Heart right ventricle (tissue), 16 donors: ENCODE measurements at regions not wholly inside any gene's neighbourhood (a gene's known extent, or its start where the extent isn't known, plus 50 kb on each side); places are given as distances from the start of the nearest gene placed in this dataset.

Experiments used
- ATAC-seq, 8 donors: fragments of 200-7000 bp; cut with Tn5 transposase; one replicate each; pipeline ENCODE4 v1.9.1; 2020; ENCODE audit warnings: mild to moderate bottlenecking in 8 of 8, moderate library complexity in 8 of 8, moderate number of reproducible peaks in 1 of 8
- DNase-seq, 2 donors: peaks; one replicate each; pipeline ENCODE4 v3.0.0-alpha.2; 2020
- H3K27ac ChIP-seq, 10 donors: fragments of 200-600 bp; sonication (generic) in 2 of 10; one replicate each; pipeline versions ENCODE4 v1.5.0 to v1.8.0; 2020 to 2022; ENCODE audit warnings: mild to moderate bottlenecking in 3 of 10
- H3K27me3 ChIP-seq, 7 donors: fragments of 200-600 bp; one replicate each; pipeline ENCODE4 v1.8.0; 2021 to 2022; ENCODE audit warnings: mild to moderate bottlenecking in 2 of 7
- H3K36me3 ChIP-seq, 9 donors: fragments of 200-600 bp; sonication (generic) in 1 of 9; one replicate each; pipeline versions ENCODE4 v1.5.0 to v1.8.0; 2020 to 2022; ENCODE audit warnings: mild to moderate bottlenecking in 2 of 9
- H3K4me1 ChIP-seq, 9 donors: fragments of 200-600 bp; sonication (generic) in 1 of 9; one replicate each; pipeline versions ENCODE4 v1.5.0 to v1.8.0; 2020 to 2022; ENCODE audit warnings: mild to moderate bottlenecking in 4 of 9
- H3K4me3 ChIP-seq, 10 donors: fragments of 200-600 bp; sonication (generic) in 2 of 10; one replicate each; pipeline versions ENCODE4 v1.5.0 to v1.8.0; 2020 to 2022; ENCODE audit warnings: mild to moderate bottlenecking in 7 of 10, moderate library complexity in 2 of 10
- H3K9me3 ChIP-seq, 11 donors: fragments of 200-600 bp in 10 of 11; sonication (generic) in 2 of 11; one replicate each; pipeline versions ENCODE4 v1.5.0 to v1.8.0; 2013 to 2022; ENCODE audit warnings: mild to moderate bottlenecking in 2 of 11, control low read depth in 1 of 11, moderate library complexity in 1 of 11
- WGBS, 2 donors: extraction: QIAGEN DNeasy Blood & Tissue Kit; methylation state at CpG; one replicate each; pipeline ENCODE4 v1.1.7; 2013; ENCODE audit warnings: inconsistent platforms in 1 of 2; 5-methylcytosine and 5-hydroxymethylcytosine counted together
- intact Hi-C, 10 donors: fragments of 100-400 bp; cut with DNase I; formaldehyde crosslinking; loops; one replicate each; pipeline versions ENCODE4 v1.11.1 to v1.14.2; 2022
- TF ChIP-seq, protein P1 (sequence below), 9 donors: fragments of 200-600 bp; sonication (generic) in 2 of 9; IDR thresholded peaks; one replicate each; pipeline versions ENCODE4 v1.5.0 to v1.8.0; 2021 to 2022; ENCODE audit warnings: antibody characterized with exemption in 9 of 9, mild to moderate bottlenecking in 5 of 9, moderate library complexity in 1 of 9
- donor health status: Arrhythmogenic right ventricular cardiomyopathy.
- donor health status: ischemic (EF 13 %, LVEDD 7.1; RV severe dilation, severe dysfunction).
- donor health status: healthy with polysubstance abuse.
- donor health status: DM: no; HTN: yes; CAD: no.
- donor health status: DM: no; HTN: no; CAD: no.
- donor health status: ischemic (EF 25% LVEDD 6.9; RV normal size, moderate dysfunction).
- donor health status: ischemic (EF 25% LVEDD 5.7; RV mildly dilated, moderate dysfunction).
- donor health status: healthy.
- donor health status: DM: yes; HTN: yes; CAD: no.
- donor health status: Ischemic cardiomyopathy.
- donor health status: ischemic (EF 35%, LVEDD 5.7; RV mildly dilated, moderate dysfunction).
- donor health status: nonischemic (EF 11% LVEDD 7.7; RV severe dilation, severe dysfunction).
- donor health status: DM: yes; HTN: yes; CAD: no.
- donor health status: PGD.
- donor health status: ischemic (EF 29% LVEDD 5.4; RV normal size, mild dysfunction).
- donor health status: nonischemic (EF 23%, LVEDD 6.1; RV moderate dilation, normal function).

DNA sequence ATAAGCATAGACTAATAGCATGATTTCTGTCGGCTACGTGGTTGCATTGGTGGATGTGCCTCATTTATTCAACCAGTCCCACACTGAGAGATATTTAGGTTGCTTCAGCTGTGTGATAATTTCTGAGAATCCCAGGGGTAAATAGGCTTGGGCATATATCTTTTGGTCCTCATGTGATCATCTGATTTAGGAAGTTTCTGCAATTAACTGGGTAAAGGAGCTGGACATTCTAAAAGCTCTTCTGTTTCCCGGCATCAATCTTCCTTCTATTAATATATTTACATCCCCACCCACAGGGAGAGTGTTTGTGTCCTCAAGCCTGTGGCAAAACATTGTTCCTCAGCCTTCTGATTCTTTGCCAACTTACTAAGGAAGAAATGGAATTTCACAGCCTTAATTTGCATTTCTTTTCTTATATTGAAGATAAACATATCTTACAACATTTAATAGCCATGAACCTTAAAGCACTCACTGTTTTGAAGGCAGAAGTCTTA is 431.6 kb downstream of the RFC3 start:
- Histone ChIP-seq H3K36me3 (no peaks in the 10 kb centered on the region), H3K27me3 (no peaks in the 10 kb centered on the region), H3K27ac (no peak overlapping the region), H3K9me3 (peaks cover 0 to 5% (median 0%) of the 10 kb centered on the region in 11 donors), H3K4me1 (no peaks in the 10 kb centered on the region), H3K4me3 (no peak overlapping the region)
- TF ChIP-seq, protein P1, sequence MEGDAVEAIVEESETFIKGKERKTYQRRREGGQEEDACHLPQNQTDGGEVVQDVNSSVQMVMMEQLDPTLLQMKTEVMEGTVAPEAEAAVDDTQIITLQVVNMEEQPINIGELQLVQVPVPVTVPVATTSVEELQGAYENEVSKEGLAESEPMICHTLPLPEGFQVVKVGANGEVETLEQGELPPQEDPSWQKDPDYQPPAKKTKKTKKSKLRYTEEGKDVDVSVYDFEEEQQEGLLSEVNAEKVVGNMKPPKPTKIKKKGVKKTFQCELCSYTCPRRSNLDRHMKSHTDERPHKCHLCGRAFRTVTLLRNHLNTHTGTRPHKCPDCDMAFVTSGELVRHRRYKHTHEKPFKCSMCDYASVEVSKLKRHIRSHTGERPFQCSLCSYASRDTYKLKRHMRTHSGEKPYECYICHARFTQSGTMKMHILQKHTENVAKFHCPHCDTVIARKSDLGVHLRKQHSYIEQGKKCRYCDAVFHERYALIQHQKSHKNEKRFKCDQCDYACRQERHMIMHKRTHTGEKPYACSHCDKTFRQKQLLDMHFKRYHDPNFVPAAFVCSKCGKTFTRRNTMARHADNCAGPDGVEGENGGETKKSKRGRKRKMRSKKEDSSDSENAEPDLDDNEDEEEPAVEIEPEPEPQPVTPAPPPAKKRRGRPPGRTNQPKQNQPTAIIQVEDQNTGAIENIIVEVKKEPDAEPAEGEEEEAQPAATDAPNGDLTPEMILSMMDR (IDR thresholded peaks at IDR 0.05) = no peak
- no peak for ATAC-seq
- DNase-seq = no peak
- 76 to 78% methylated on average over 3 of the region's 3 CpGs for WGBS, 2 donors
- intact Hi-C loops = loop anchor here in 1 of 10 donors (10.0 kb wide), 1 partner anchor 105 kb away; no protein-coding TSS in a partner anchor

DNA sequence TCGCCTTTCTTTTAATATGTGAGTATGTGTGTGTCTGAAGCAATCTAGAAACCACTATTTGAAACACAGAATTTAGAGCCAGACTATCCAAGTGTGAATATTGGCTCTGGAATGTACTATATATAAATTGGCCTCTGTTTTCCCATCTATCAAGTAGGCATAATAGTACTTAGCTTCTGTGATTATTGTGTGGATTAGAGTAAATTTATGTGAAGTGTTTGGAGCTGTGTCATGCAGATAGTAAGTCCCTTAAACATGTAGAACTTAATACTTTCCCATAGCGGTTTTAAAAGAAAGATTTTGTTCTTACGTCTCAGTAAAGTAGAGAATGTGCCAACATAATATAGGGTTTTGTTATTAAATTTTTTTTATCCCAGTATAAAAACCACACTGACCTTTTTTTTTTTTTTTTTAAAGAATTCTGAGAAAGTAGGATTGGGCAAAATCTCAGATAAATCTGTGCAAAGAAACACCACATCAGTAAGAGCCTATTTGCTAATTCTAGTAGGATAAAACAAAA is 432.3 kb downstream of the RFC3 start:
- Histone ChIP-seq H3K4me1 (no peaks in the 10 kb centered on the region), H3K36me3 (no peaks in the 10 kb centered on the region), H3K9me3 (peaks cover 0 to 7% (median 0%) of the 10 kb centered on the region in 11 donors), H3K27ac (no peak overlapping the region), H3K4me3 (no peak overlapping the region), H3K27me3 (no peaks in the 10 kb centered on the region)
- ATAC-seq = no peak
- DNase-seq = no peak
- intact Hi-C loops = no loop called here
- TF ChIP-seq, protein P1 (IDR thresholded peaks at IDR 0.05) = no peak
- 89 to 92% methylated on average over 3 of the region's 3 CpGs for WGBS, 2 donors

DNA sequence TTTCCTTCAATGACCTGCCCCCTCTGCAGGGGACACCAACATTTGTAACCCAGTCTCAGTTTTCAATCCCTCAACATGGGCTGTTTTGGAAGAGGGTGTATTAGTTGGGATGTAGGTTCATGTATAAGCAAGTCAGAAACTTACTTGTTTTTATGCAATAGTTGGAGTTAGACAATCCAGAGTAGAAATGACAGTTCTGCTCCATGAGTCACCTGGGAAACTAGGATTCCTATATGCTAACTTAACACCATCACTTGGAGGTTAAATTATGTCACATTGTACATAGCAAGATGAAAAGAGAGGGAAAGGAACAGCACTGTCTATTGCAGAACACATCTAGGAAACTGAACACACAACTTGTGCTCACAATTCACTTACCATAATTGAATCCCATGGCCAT is 436.4 kb downstream of the RFC3 start:
- Histone ChIP-seq H3K36me3 (no peaks in the 10 kb centered on the region), H3K27ac (no peak overlapping the region), H3K9me3 (peaks cover 0 to 7% (median 0%) of the 10 kb centered on the region in 11 donors), H3K4me3 (no peak overlapping the region), H3K27me3 (no peaks in the 10 kb centered on the region), H3K4me1 (peaks cover 0 to 12% (median 0%) of the 10 kb centered on the region in 9 donors)
- intact Hi-C loops = no loop called here
- TF ChIP-seq, protein P1 (IDR thresholded peaks at IDR 0.05) = no peak
- ATAC-seq (no peak), DNase-seq (no peak)

DNA sequence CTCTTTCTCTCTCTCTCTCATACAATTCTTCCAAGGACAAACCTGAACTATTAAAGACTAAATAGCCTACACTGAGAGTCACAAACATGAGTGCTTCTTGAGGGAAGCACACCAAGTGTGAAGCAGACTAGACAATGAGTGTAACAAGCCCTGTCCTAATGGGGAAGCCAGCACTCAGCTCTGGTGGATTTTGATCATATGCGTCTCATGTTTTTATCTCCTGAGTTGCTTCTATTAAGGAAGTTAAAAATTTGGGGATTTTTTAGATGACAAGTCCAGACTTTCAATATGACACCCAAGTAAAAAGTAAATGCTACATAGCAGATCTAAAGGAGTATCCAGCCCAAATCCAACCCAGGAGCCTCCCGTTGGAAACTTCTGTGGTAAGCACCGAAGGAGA is 437.8 kb downstream of the RFC3 start:
- TF ChIP-seq, protein P1 (IDR thresholded peaks at IDR 0.05) = no peak
- Histone ChIP-seq H3K4me1 (peaks cover 0 to 12% (median 0%) of the 10 kb centered on the region in 9 donors), H3K27me3 (no peaks in the 10 kb centered on the region), H3K4me3 (no peak overlapping the region), H3K27ac (no peak overlapping the region), H3K36me3 (no peaks in the 10 kb centered on the region), H3K9me3 (peaks cover 0 to 12% (median 0%) of the 10 kb centered on the region in 11 donors)
- 87 to 93% methylated on average over 3 of the region's 3 CpGs for WGBS, 2 donors
- DNase-seq = no peak
- intact Hi-C loops = no loop called here
- ATAC-seq = no peak
